Ishikawa (cell line): ENCODE measurements at regions not wholly inside any gene's neighbourhood (a gene's known extent, or its start where the extent isn't known, plus 50 kb on each side); places are given as distances from the start of the nearest gene placed in this dataset.

Experiments
- CEBPB ChIP-seq: IDR thresholded peaks from 2 replicates; pipeline ENCODE4 v1.6.1; 2012
- EGR1 ChIP-seq: IDR thresholded peaks from 2 replicates; pipeline ENCODE4 v1.6.1; 2012
- EP300 ChIP-seq: IDR thresholded peaks from 2 replicates; pipeline ENCODE4 v1.6.1; 2012; ENCODE audit warnings: borderline replicate concordance
- TCF12 ChIP-seq: IDR thresholded peaks from 2 replicates; pipeline ENCODE4 v1.6.1; 2012; ENCODE audit warnings: low read depth

- no peak for TF ChIP-seq TCF12
- TF ChIP-seq CEBPB = no peak
- no peak for TF ChIP-seq EGR1
- no peak for TF ChIP-seq EP300
Observed at GRCh38 chr6:28726569-28727309, 197.0 kb downstream of the TRIM27 start.
